H1 (cell line): ENCODE measurements at regions not wholly inside any gene's neighbourhood (a gene's known extent, or its start where the extent isn't known, plus 50 kb on each side); places are given as distances from the start of the nearest gene placed in this dataset.

Experiments used
- CTCF ChIP-seq, 3 experiments: IDR thresholded peaks; 1 replicate in 2 of 3; 2 replicates in 1 of 3; pipeline versions ENCODE4 v1.5.1 to v1.6.1; 2011; ENCODE audit warnings: low read length in 3 of 3, mild to moderate bottlenecking in 3 of 3, inconsistent platforms in 2 of 3, low read depth in 1 of 3, moderate library complexity in 1 of 3; ENCODE audit not compliant: insufficient read depth in 1 of 3; ENCODE audit errors: control extremely low read depth in 1 of 3
- EZH2 ChIP-seq: fragments of 200-600 bp; sonication (generic); IDR thresholded peaks from 2 replicates; pipeline ENCODE4 v1.7.1; 2012; ENCODE audit warnings: low read depth, mild to moderate bottlenecking, moderate library complexity, low read length, inconsistent platforms; ENCODE audit not compliant: severe bottlenecking
- MAX ChIP-seq: IDR thresholded peaks from 2 replicates; pipeline ENCODE4 v1.6.1; 2012; ENCODE audit warnings: inconsistent platforms
- RAD21 ChIP-seq, 2 experiments: IDR thresholded peaks in 1 of 2; conservative IDR thresholded peaks in 1 of 2; 2 replicates each; pipeline ENCODE4 v1.6.1; 2011; ENCODE audit warnings: low read depth in 2 of 2, low read length in 2 of 2, improper control_type of control experiment in 1 of 2, inconsistent platforms in 1 of 2, mild to moderate bottlenecking in 1 of 2, moderate library complexity in 1 of 2
- RFX5 ChIP-seq: IDR thresholded peaks from 2 replicates; pipeline ENCODE4 v1.6.1; 2011; ENCODE audit warnings: low read depth, low read length, improper control_type of control experiment, borderline replicate concordance

- no peak for TF ChIP-seq RFX5
- no peak for TF ChIP-seq MAX
- no peak for TF ChIP-seq EZH2
- TF ChIP-seq CTCF (IDR thresholded peaks at IDR 0.05; ENCODE audit: control extremely low read depth in 1 of 3, insufficient read depth in 1 of 3, low read depth in 1 of 3, low read length in 3 of 3) = no peak
- no peak for TF ChIP-seq RAD21 (IDR thresholded peaks at IDR 0.05 in 1 of 2, conservative IDR thresholded peaks at IDR 0.05 in 1 of 2; ENCODE audit: low read depth in 2 of 2, low read length in 2 of 2)
These were observed 82.3 kb upstream of the CACHD1 start for GRCh38 chr1:64387389-64388285.
